ENCODE measurements at regions not wholly inside any gene's neighbourhood (a gene's known extent, or its start where the extent isn't known, plus 50 kb on each side); places are given as distances from the start of the nearest gene placed in this dataset.

DNA sequence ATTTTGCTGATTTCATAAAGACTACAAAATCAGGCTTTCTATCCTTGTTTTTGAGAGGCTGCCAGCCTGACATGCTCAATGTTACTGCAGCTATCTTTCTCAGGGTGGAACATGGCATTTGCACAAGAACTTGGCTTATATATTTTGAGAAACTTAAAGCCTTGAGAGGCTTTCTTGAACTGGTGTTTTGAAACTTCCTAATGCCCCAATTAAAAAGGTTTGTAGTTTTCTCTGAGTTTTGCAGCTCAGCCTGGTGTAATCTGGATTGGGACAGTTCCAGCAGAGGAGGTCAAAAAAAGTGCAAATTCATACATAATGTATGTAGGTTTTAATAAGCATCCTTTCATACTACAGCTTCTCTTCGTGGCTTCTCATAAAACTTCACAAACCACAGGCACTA is 223.4 kb downstream of the FAM76B start:
- H3K27ac ChIP-seq (ENCODE audit: insufficient read length, low read depth, low read length): no peak overlapping the region

More for the DNA sequence above, 223.4 kb downstream of the FAM76B start:
- no peak overlapping the region for H2BK120ac ChIP-seq (ENCODE audit: low read depth, low read length, poor library complexity, severe bottlenecking)
- H3K23me2 ChIP-seq (ENCODE audit: insufficient read length, low read depth, low read length, poor library complexity, severe bottlenecking): no peaks in the 10 kb centered on the region
- H2BK20ac ChIP-seq (ENCODE audit: low read depth, low read length, poor library complexity, severe bottlenecking): no peak overlapping the region
- no peak overlapping the region for H2AFZ ChIP-seq (ENCODE audit: low read length)
- no peak overlapping the region for H3K9ac ChIP-seq (ENCODE audit: extremely low read depth, insufficient read length, low read length)
- Mint-ChIP-seq H3K4me1 (peaks cover 11 to 12% of the 10 kb centered on the region in 2 experiments), H3K27ac (no peak overlapping the region), H3K27me3 (ENCODE audit: low read depth) (no peaks in the 10 kb centered on the region; the same call in 1 of the 2 replicates), H3K4me3 (no peak overlapping the region), H3K9me3 (peaks cover 15% of the 10 kb centered on the region in 2 experiments; a peak in 4 of 5 replicates), H3K36me3 (ENCODE audit: insufficient read depth in 1 of 3, low read depth in 3 of 3) (peaks cover 8 to 17% (median 16%) of the 10 kb centered on the region in 3 experiments)
- H3K18ac ChIP-seq (ENCODE audit: insufficient read length, low read depth, low read length): no peak overlapping the region
- H4K8ac ChIP-seq (replicated peaks; ENCODE audit: insufficient read length, low read depth, low read length): no peak overlapping the region
- no peak overlapping the region for H2AK5ac ChIP-seq (ENCODE audit: insufficient read length, low read length)
- H3K4ac ChIP-seq (ENCODE audit: low read depth, low read length): no peak overlapping the region
- no peak overlapping the region for H3K14ac ChIP-seq (ENCODE audit: insufficient read depth, low read length)
- H3K9me3 ChIP-seq (ENCODE audit: control insufficient read depth, low read depth, low read length): no peaks in the 10 kb centered on the region
- no CpG with 5 or more reads among the region's 1 CpG for WGBS (ENCODE audit: extremely low coverage, insufficient read length, low lambda C conversion rate)
- DNase-seq: no peak
- no peak overlapping the region for H3K56ac ChIP-seq (ENCODE audit: insufficient read length, low read depth, low read length)
- no peak overlapping the region for H4K5ac ChIP-seq (ENCODE audit: insufficient read length, low read depth, low read length)
- no peak overlapping the region for H2BK12ac ChIP-seq (ENCODE audit: insufficient read length, low read depth, low read length)
- H4K20me1 ChIP-seq (ENCODE audit: control insufficient read depth, insufficient read depth, insufficient read length): no peaks in the 10 kb centered on the region
- no peak overlapping the region for H3T11ph ChIP-seq (ENCODE audit: low read length)
- H3K4me1 ChIP-seq (ENCODE audit: insufficient read depth, low read length): no peaks in the 10 kb centered on the region
- no peaks in the 10 kb centered on the region for H3K27me3 ChIP-seq (ENCODE audit: insufficient read depth, low read length)
- no peak overlapping the region for H4K91ac ChIP-seq (ENCODE audit: insufficient read length, low read depth, low read length)
- TF ChIP-seq, protein P1, sequence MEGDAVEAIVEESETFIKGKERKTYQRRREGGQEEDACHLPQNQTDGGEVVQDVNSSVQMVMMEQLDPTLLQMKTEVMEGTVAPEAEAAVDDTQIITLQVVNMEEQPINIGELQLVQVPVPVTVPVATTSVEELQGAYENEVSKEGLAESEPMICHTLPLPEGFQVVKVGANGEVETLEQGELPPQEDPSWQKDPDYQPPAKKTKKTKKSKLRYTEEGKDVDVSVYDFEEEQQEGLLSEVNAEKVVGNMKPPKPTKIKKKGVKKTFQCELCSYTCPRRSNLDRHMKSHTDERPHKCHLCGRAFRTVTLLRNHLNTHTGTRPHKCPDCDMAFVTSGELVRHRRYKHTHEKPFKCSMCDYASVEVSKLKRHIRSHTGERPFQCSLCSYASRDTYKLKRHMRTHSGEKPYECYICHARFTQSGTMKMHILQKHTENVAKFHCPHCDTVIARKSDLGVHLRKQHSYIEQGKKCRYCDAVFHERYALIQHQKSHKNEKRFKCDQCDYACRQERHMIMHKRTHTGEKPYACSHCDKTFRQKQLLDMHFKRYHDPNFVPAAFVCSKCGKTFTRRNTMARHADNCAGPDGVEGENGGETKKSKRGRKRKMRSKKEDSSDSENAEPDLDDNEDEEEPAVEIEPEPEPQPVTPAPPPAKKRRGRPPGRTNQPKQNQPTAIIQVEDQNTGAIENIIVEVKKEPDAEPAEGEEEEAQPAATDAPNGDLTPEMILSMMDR (conservative IDR thresholded peaks at IDR 0.05): no peak
- H2BK15ac ChIP-seq (ENCODE audit: low read depth, low read length): no peak overlapping the region
- no peak overlapping the region for H2BK5ac ChIP-seq (ENCODE audit: insufficient read length, low read length)
- no peak overlapping the region for H3K23ac ChIP-seq (ENCODE audit: insufficient read length, low read depth, low read length)
- H3K79me2 ChIP-seq (ENCODE audit: insufficient read depth, low read length): no peaks in the 10 kb centered on the region
- no peaks in the 10 kb centered on the region for H3K79me1 ChIP-seq (ENCODE audit: insufficient read depth, low read depth, low read length, poor library complexity, severe bottlenecking)
- H3K4me2 ChIP-seq (ENCODE audit: insufficient read depth, insufficient read length, low read length): no peak overlapping the region
